ENCODE measurements at regions not wholly inside any gene's neighbourhood (a gene's known extent, or its start where the extent isn't known, plus 50 kb on each side); places are given as distances from the start of the nearest gene placed in this dataset.

DNA sequence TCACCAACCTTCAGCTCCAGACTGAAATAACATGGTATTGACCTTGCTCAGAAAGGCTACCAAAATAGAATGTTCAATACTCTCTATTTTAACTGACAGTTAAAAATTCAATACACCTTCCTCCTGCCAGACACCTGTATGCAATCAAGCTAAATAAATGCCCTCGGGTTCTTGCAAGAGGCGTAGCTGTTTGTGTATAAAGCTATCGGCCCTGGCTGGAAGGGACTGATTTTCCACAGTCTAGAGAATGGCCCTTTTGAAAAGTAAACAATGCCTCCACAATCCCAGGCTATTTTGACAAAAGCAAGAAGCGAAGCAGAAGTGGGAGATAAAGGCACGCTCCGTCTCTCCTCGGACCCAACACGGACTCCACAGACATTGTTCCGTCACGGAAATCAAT lies 791.2 kb downstream of the BRD1 start:
- H3K4me1 Mint-ChIP-seq = peaks cover 29% of the 10 kb centered on the region
- H3K4me3 Mint-ChIP-seq = no peak overlapping the region
- no peaks in the 10 kb centered on the region for H3K36me3 Mint-ChIP-seq (ENCODE audit: low read depth)
- H3K9me3 Mint-ChIP-seq = no peaks in the 10 kb centered on the region
- TF ChIP-seq, protein P1, sequence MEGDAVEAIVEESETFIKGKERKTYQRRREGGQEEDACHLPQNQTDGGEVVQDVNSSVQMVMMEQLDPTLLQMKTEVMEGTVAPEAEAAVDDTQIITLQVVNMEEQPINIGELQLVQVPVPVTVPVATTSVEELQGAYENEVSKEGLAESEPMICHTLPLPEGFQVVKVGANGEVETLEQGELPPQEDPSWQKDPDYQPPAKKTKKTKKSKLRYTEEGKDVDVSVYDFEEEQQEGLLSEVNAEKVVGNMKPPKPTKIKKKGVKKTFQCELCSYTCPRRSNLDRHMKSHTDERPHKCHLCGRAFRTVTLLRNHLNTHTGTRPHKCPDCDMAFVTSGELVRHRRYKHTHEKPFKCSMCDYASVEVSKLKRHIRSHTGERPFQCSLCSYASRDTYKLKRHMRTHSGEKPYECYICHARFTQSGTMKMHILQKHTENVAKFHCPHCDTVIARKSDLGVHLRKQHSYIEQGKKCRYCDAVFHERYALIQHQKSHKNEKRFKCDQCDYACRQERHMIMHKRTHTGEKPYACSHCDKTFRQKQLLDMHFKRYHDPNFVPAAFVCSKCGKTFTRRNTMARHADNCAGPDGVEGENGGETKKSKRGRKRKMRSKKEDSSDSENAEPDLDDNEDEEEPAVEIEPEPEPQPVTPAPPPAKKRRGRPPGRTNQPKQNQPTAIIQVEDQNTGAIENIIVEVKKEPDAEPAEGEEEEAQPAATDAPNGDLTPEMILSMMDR (conservative IDR thresholded peaks at IDR 0.05) = no peak
- H3K27ac Mint-ChIP-seq (ENCODE audit: unreplicated experiment) = no peak overlapping the region
- H3K27me3 Mint-ChIP-seq (ENCODE audit: low read depth) = no peaks in the 10 kb centered on the region
- no peak for DNase-seq (ENCODE audit: low read depth, low spot score)

DNA sequence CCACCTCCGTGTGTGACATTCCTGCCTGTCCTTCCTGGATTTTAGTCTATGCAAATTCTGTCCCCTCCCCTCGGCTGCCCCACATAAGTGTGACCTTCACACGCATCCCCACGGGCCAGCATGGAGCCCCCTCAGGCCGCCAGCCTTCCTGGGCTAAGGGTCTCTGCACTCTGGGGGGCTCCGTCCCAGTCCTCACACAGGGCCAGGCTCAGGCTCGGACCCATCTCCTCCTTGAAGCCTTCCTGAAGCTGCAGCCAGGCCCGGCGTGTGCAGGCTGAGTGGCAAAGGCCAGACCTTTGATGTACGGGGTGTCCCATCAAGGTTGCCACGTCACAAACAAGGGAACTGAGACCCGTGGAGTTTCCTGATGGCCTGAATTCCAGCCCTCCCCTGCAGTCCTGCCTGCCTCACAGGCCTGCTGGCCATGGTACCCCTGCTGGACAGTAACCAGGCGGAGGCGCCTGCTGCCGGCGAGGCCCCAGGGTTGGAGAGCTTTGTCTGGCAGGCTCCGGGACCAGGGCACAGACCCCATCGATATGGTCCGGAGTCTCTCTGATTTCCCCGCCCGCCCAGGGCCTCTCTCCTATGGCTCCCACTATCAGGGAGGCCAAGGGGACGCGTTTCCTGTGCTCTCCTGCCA lies 791.7 kb downstream of the BRD1 start:
- Mint-ChIP-seq H3K9me3 (no peaks in the 10 kb centered on the region), H3K4me3 (no peak overlapping the region), H3K27ac (ENCODE audit: unreplicated experiment) (peak overlapping the region; percentile 71), H3K4me1 (peaks cover 33% of the 10 kb centered on the region), H3K27me3 (ENCODE audit: low read depth) (no peaks in the 10 kb centered on the region), H3K36me3 (ENCODE audit: low read depth) (no peaks in the 10 kb centered on the region)
- no peak for DNase-seq (ENCODE audit: low read depth, low spot score)
- TF ChIP-seq, protein P1 (conservative IDR thresholded peaks at IDR 0.05) = no peak

DNA sequence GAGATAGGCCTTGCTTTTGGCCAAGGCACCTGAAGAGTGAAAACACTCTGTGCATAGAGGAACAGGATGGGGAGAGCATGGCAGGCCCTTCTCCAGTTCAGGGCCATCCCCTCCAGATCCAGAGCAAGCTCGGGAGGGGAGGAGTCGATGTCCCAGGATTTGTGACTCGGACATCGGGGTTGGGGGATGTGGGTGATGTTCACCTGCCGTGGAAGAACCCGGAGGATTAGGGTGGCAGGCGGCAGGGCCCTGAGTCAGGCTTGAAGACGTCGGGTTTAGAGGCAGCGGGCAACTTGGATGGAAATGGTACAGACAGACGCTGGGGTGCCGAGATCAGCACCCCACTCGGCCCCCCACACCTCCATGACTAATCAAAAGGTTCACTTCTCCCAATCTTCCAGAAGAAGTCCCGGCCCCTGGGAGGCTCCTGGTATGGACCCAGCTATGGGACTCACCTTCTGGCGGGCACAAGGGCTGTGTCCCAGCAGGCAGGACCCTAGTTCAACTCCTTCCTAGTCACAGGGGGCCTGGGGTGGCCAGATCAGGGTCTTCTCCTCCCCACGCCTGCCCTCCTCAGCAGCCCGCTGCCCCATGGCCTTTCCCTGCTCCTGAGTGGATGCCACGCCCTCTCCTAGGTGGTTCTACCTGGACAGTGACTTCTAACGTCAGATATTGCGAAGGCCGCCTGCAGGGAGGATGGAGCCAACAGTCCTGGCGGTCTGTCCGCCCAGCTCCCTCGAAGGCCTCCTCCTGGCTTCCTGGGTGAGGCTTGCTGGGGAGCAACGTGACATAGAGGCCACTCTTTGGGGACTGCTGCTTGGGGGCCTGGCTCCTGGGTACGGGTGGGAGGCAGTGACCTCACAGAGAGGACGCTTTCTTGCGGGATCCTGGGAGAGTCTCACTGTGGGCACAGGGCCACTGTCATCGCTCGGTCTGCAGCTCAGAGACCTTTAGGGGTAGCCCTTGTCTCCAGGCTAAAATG lies 792.5 kb downstream of the BRD1 start:
- H3K27me3 Mint-ChIP-seq (ENCODE audit: low read depth) = no peaks in the 10 kb centered on the region
- no peak overlapping the region for H3K4me3 Mint-ChIP-seq
- H3K27ac Mint-ChIP-seq (ENCODE audit: unreplicated experiment) = peak overlapping the region; percentile 43
- no peak for DNase-seq (ENCODE audit: low read depth, low spot score)
- H3K36me3 Mint-ChIP-seq (ENCODE audit: low read depth) = no peaks in the 10 kb centered on the region
- H3K4me1 Mint-ChIP-seq = peaks cover 35% of the 10 kb centered on the region
- no peaks in the 10 kb centered on the region for H3K9me3 Mint-ChIP-seq
- TF ChIP-seq, protein P1 (conservative IDR thresholded peaks at IDR 0.05) = no peak

DNA sequence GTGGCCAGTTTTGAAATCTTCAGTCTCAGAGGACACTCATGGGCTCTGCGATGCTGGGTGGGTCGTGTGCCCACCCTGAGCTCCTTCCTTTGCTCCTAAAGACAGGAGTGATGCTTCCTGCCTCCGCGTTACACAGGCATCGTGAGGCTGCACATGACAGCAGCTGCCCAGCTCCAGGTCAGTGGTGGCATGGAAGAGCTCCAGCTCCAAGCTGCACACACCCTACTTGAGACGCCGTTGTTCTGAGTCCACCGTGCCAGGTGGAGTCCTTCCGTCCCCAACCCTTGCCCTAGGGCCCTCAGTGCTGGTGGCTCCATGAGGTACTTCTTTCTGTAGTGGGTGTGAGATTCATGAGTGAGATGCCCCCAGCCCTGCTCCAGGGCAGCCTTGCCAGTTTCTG lies 794.1 kb downstream of the BRD1 start:
- Mint-ChIP-seq H3K27ac (ENCODE audit: unreplicated experiment) (no peak overlapping the region), H3K36me3 (ENCODE audit: low read depth) (no peaks in the 10 kb centered on the region), H3K9me3 (no peaks in the 10 kb centered on the region), H3K4me3 (no peak overlapping the region), H3K27me3 (ENCODE audit: low read depth) (peaks cover 3% of the 10 kb centered on the region), H3K4me1 (peaks cover 35% of the 10 kb centered on the region)
- TF ChIP-seq, protein P1 (conservative IDR thresholded peaks at IDR 0.05) = no peak
- DNase-seq (ENCODE audit: low read depth, low spot score) = no peak

DNA sequence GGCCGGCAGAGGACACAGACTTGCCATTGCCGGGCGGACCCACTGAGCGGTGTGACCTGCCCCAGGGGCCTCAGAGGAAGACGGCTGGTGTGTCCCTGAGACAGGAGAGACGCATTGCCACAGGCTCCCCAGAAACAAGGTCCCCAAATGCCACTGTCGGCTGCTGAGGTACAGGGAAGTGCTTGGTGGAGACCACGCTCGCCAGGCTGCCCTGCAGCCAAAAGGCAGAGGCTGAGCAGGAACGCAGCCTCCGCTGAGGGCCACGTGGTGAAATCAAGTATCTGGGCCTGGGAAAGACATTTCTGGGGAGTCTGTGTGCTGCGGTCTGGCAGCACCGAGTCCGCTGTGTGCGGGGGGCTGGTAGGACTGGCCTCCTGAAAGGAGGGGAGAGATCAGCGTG lies 794.9 kb downstream of the BRD1 start:
- H3K4me3 Mint-ChIP-seq = no peak overlapping the region
- H3K9me3 Mint-ChIP-seq = no peaks in the 10 kb centered on the region
- H3K27ac Mint-ChIP-seq (ENCODE audit: unreplicated experiment) = peak overlapping the region; percentile 88
- no peaks in the 10 kb centered on the region for H3K36me3 Mint-ChIP-seq (ENCODE audit: low read depth)
- TF ChIP-seq, protein P1 (conservative IDR thresholded peaks at IDR 0.05) = no peak
- H3K27me3 Mint-ChIP-seq (ENCODE audit: low read depth) = peaks cover 3% of the 10 kb centered on the region
- peaks cover 35% of the 10 kb centered on the region for H3K4me1 Mint-ChIP-seq
- DNase-seq (ENCODE audit: low read depth, low spot score) = no peak

Measured in neural crest cell (in vitro differentiated cells).